Mucosa of rectum (tissue), 2 donors: ENCODE measurements at regions not wholly inside any gene's neighbourhood (a gene's known extent, or its start where the extent isn't known, plus 50 kb on each side); places are given as distances from the start of the nearest gene placed in this dataset.
"Not testable (repeated sequence)": the region's sequence is repeated elsewhere in the genome, so short reads cannot be mapped to it uniquely, and the experiment has no call there.

Experiments
- H3K27ac ChIP-seq, 2 donors: one replicate each; pipeline ENCODE4 v1.7.0; 2013; ENCODE audit warnings: inconsistent platforms in 2 of 2, low read depth in 2 of 2, low read length in 2 of 2
- H3K27me3 ChIP-seq, 2 donors: one replicate each; pipeline ENCODE4 v1.7.0; 2013; ENCODE audit warnings: low read length in 2 of 2; ENCODE audit not compliant: control insufficient read depth in 2 of 2, insufficient read depth in 2 of 2
- H3K36me3 ChIP-seq, 2 donors: one replicate each; pipeline ENCODE4 v1.7.0; 2013; ENCODE audit warnings: low read length in 2 of 2; ENCODE audit not compliant: control insufficient read depth in 2 of 2, insufficient read depth in 2 of 2
- H3K4me1 ChIP-seq, 2 donors: one replicate each; pipeline ENCODE4 v1.7.0; 2013; ENCODE audit warnings: low read length in 2 of 2, mild to moderate bottlenecking in 1 of 2; ENCODE audit not compliant: control insufficient read depth in 2 of 2, insufficient read depth in 2 of 2
- H3K4me3 ChIP-seq, 2 donors: one replicate each; pipeline ENCODE4 v1.7.0; 2013; ENCODE audit warnings: low read length in 2 of 2
- H3K9ac ChIP-seq, 2 donors: one replicate each; pipeline ENCODE4 v1.7.0; 2013; ENCODE audit warnings: low read length in 2 of 2, low read depth in 1 of 2, mild to moderate bottlenecking in 1 of 2
- H3K9me3 ChIP-seq, 2 donors: one replicate each; pipeline ENCODE4 v1.7.0; 2013; ENCODE audit warnings: low read length in 2 of 2; ENCODE audit not compliant: control insufficient read depth in 2 of 2
- donor health status: healthy.
- donor health status: Normal muscosa, but diverticular disease.

- Histone ChIP-seq H3K4me3 (no peak overlapping the region), H3K27me3 (no peaks in the 10 kb centered on the region), H3K36me3 (no peaks in the 10 kb centered on the region), H3K27ac (no peak overlapping the region), H3K9ac (no peak overlapping the region), H3K4me1 (no peaks in the 10 kb centered on the region), H3K9me3 (no peaks in the 10 kb centered on the region)
These were observed 656.4 kb downstream of the LMO4 start for GRCh38 chr1:87985071-87985470.

GRCh38 chr1:87986130-87986866, 657.6 kb downstream of the LMO4 start:
- no peak overlapping the region for H3K27ac ChIP-seq
- H3K4me3 ChIP-seq, result no peak overlapping the region
- H3K9me3 ChIP-seq, result no peaks in the 10 kb centered on the region
- no peaks in the 10 kb centered on the region for H3K4me1 ChIP-seq
- no peaks in the 10 kb centered on the region for H3K27me3 ChIP-seq
- H3K36me3 ChIP-seq, result no peaks in the 10 kb centered on the region
- H3K9ac ChIP-seq, result no peak overlapping the region

- Histone ChIP-seq H3K4me1 (no peaks in the 10 kb centered on the region), H3K36me3 (no peaks in the 10 kb centered on the region), H3K9ac (no peak overlapping the region), H3K27ac (no peak overlapping the region), H3K27me3 (no peaks in the 10 kb centered on the region), H3K9me3 (no peaks in the 10 kb centered on the region), H3K4me3 (no peak overlapping the region)
These were observed 660.7 kb downstream of the LMO4 start for GRCh38 chr1:87989346-87989745.

GRCh38 chr1:87992536-87992935, 663.9 kb downstream of the LMO4 start:
- not testable (repeated sequence) for H3K36me3 ChIP-seq, H3K4me3 ChIP-seq

GRCh38 chr1:87993051-87993450, 664.4 kb downstream of the LMO4 start:
- H3K9ac ChIP-seq, result no peak overlapping the region
- H3K27me3 ChIP-seq, result no peaks in the 10 kb centered on the region
- H3K27ac ChIP-seq, result no peak overlapping the region
- H3K4me1 ChIP-seq, result no peaks in the 10 kb centered on the region
- no peak overlapping the region for H3K4me3 ChIP-seq
- no peaks in the 10 kb centered on the region for H3K9me3 ChIP-seq
- no peaks in the 10 kb centered on the region for H3K36me3 ChIP-seq

More at GRCh38 chr1:87992536-87992935, 663.9 kb downstream of the LMO4 start:
- not testable (repeated sequence) for H3K4me1 ChIP-seq, H3K9me3 ChIP-seq, H3K27ac ChIP-seq, H3K27me3 ChIP-seq, H3K9ac ChIP-seq

GRCh38 chr1:87999852-88000251, 671.2 kb downstream of the LMO4 start:
- Histone ChIP-seq H3K27ac (no peak overlapping the region), H3K9me3 (no peaks in the 10 kb centered on the region), H3K4me3 (no peak overlapping the region), H3K9ac (no peak overlapping the region), H3K4me1 (no peaks in the 10 kb centered on the region), H3K36me3 (no peaks in the 10 kb centered on the region), H3K27me3 (no peaks in the 10 kb centered on the region)

GRCh38 chr1:88001460-88001859, 672.8 kb downstream of the LMO4 start:
- Histone ChIP-seq H3K9me3 (no peaks in the 10 kb centered on the region), H3K27ac (no peak overlapping the region), H3K4me3 (no peak overlapping the region), H3K27me3 (no peaks in the 10 kb centered on the region), H3K36me3 (no peaks in the 10 kb centered on the region), H3K9ac (no peak overlapping the region), H3K4me1 (no peaks in the 10 kb centered on the region)

GRCh38 chr1:88003255-88003654, 674.6 kb downstream of the LMO4 start:
- Histone ChIP-seq H3K27ac (no peak overlapping the region), H3K9ac (no peak overlapping the region), H3K36me3 (no peaks in the 10 kb centered on the region), H3K4me1 (no peaks in the 10 kb centered on the region), H3K9me3 (no peaks in the 10 kb centered on the region), H3K27me3 (no peaks in the 10 kb centered on the region), H3K4me3 (no peak overlapping the region)

GRCh38 chr1:88009916-88010315, 674.2 kb upstream of the PKN2 start:
- Histone ChIP-seq H3K27ac (no peak overlapping the region), H3K36me3 (no peaks in the 10 kb centered on the region), H3K9ac (no peak overlapping the region), H3K4me1 (no peaks in the 10 kb centered on the region), H3K9me3 (no peaks in the 10 kb centered on the region), H3K4me3 (no peak overlapping the region), H3K27me3 (no peaks in the 10 kb centered on the region)

GRCh38 chr1:88013485-88013884, 670.6 kb upstream of the PKN2 start:
- no peaks in the 10 kb centered on the region for H3K27me3 ChIP-seq
- H3K4me1 ChIP-seq, result peaks cover 0 to 3% of the 10 kb centered on the region in 2 donors
- H3K9me3 ChIP-seq, result no peaks in the 10 kb centered on the region
- H3K9ac ChIP-seq, result no peak overlapping the region
- H3K36me3 ChIP-seq, result no peaks in the 10 kb centered on the region
- H3K4me3 ChIP-seq, result no peak overlapping the region
- H3K27ac ChIP-seq, result no peak overlapping the region
